GM23338 (cell line): ENCODE measurements at regions not wholly inside any gene's neighbourhood (a gene's known extent, or its start where the extent isn't known, plus 50 kb on each side); places are given as distances from the start of the nearest gene placed in this dataset.
A peak's percentile ranks its signal among the peaks of the same experiment; 100 is the strongest.

Experiments used
- ATAC-seq: fragments of 200-7000 bp; cut with Tn5 transposase; 3 replicates; pipeline ENCODE4 v1.9.1; 2020
- DNase-seq: peaks from one replicate; pipeline ENCODE4 v3.0.0-alpha.2; 2015; ENCODE audit warnings: low spot score
- H2AFZ ChIP-seq: fragments of 200-600 bp; sonication (generic); 2 replicates; pipeline ENCODE4 v1.8.0; 2016; ENCODE audit warnings: antibody characterized with exemption, mild to moderate bottlenecking, moderate library complexity
- H3F3A ChIP-seq: fragments of 200-600 bp; sonication (generic); replicated peaks from 2 replicates; pipeline ENCODE4 v1.8.0; 2017; ENCODE audit warnings: antibody characterized with exemption, mixed run types, low read depth
- H3K27ac ChIP-seq: fragments of 200-600 bp; sonication (generic); 2 replicates; pipeline ENCODE4 v1.6.1; 2016; ENCODE audit warnings: low read depth
- H3K27me3 ChIP-seq: fragments of 200-600 bp; sonication (generic); 2 replicates; pipeline ENCODE4 v1.8.0; 2016; ENCODE audit warnings: mild to moderate bottlenecking, mixed run types, moderate library complexity; ENCODE audit not compliant: insufficient read depth
- H3K36me3 ChIP-seq: fragments of 200-600 bp; sonication (generic); 2 replicates; pipeline ENCODE4 v1.8.0; 2016; ENCODE audit warnings: mild to moderate bottlenecking; ENCODE audit not compliant: insufficient read depth
- H3K4me1 ChIP-seq: fragments of 200-600 bp; sonication (generic); 2 replicates; pipeline ENCODE4 v1.8.0; 2016; ENCODE audit warnings: mild to moderate bottlenecking, moderate library complexity; ENCODE audit not compliant: insufficient read depth
- H3K4me2 ChIP-seq: fragments of 200-600 bp; sonication (generic); 2 replicates; pipeline ENCODE4 v1.7.1; 2017; ENCODE audit warnings: mixed run types
- H3K4me3 ChIP-seq: fragments of 200-600 bp; sonication (generic); 2 replicates; pipeline ENCODE4 v1.6.1; 2016; ENCODE audit warnings: mixed run types
- H3K79me2 ChIP-seq: fragments of 200-600 bp; sonication (generic); replicated peaks from 2 replicates; pipeline ENCODE4 v1.8.0; 2017; ENCODE audit warnings: mild to moderate bottlenecking; ENCODE audit not compliant: insufficient read depth
- H3K9me2 ChIP-seq: fragments of 200-600 bp; sonication (generic); 2 replicates; pipeline ENCODE4 v1.8.0; 2017; ENCODE audit not compliant: insufficient read depth
- H4K20me1 ChIP-seq: fragments of 200-600 bp; sonication (generic); replicated peaks from 2 replicates; pipeline ENCODE4 v1.8.0; 2017; ENCODE audit warnings: mild to moderate bottlenecking; ENCODE audit not compliant: insufficient read depth
- H3K27ac Mint-ChIP-seq: 2 replicates; pipeline ENCODE4 v1.8.0; 2020; ENCODE audit warnings: inconsistent platforms, mild to moderate bottlenecking, moderate library complexity, mixed read lengths
- H3K27me3 Mint-ChIP-seq: 3 replicates; pipeline ENCODE4 v1.8.0; 2022; ENCODE audit warnings: low read depth, mild to moderate bottlenecking, moderate library complexity, mixed read lengths, inconsistent platforms; ENCODE audit not compliant: insufficient read depth, poor library complexity
- H3K36me3 Mint-ChIP-seq: 3 replicates; pipeline ENCODE4 v1.8.0; 2021; ENCODE audit warnings: low read depth, mild to moderate bottlenecking, inconsistent platforms, moderate library complexity, mixed read lengths
- H3K4me1 Mint-ChIP-seq: 3 replicates; pipeline ENCODE4 v1.8.0; 2020; ENCODE audit warnings: mild to moderate bottlenecking, inconsistent platforms, mixed read lengths
- H3K4me3 Mint-ChIP-seq: 3 replicates; pipeline ENCODE4 v1.8.0; 2021; ENCODE audit warnings: moderate library complexity, mild to moderate bottlenecking, inconsistent platforms, mixed read lengths
- H3K9me3 Mint-ChIP-seq: 3 replicates; pipeline ENCODE4 v1.8.0; 2020; ENCODE audit warnings: moderate library complexity, mild to moderate bottlenecking, inconsistent platforms, mixed read lengths
- CREB1 ChIP-seq: fragments of 250-450 bp; sonication (Bioruptor Pico); IDR thresholded peaks from 2 replicates; pipeline ENCODE4 v1.5.0; 2020; ENCODE audit warnings: low read depth, mild to moderate bottlenecking, moderate library complexity
- CTCF ChIP-seq, 2 experiments: fragments of 200-600 bp in 1 of 2; sonication (generic) in 1 of 2; conservative IDR thresholded peaks; 2 replicates each; pipeline versions ENCODE4 v1.5.1 to v1.6.1; 2016 to 2017; ENCODE audit warnings: antibody characterized with exemption in 2 of 2, low read depth in 2 of 2, mild to moderate bottlenecking in 2 of 2, moderate library complexity in 1 of 2
- EZH2 ChIP-seq: fragments of 200-600 bp; sonication (generic); IDR thresholded peaks from one replicate; pipeline ENCODE4 v1.8.0; 2017; ENCODE audit warnings: antibody characterized with exemption, mild to moderate bottlenecking, low read depth; ENCODE audit not compliant: unreplicated experiment
- EZH2phosphoT487 ChIP-seq: fragments of 200-600 bp; sonication (generic); IDR thresholded peaks from one replicate; pipeline ENCODE4 v1.8.1; 2018; ENCODE audit warnings: antibody characterized with exemption; ENCODE audit not compliant: unreplicated experiment
- JUNB ChIP-seq: IDR thresholded peaks from one replicate; pipeline ENCODE4 v1.6.1; 2016; ENCODE audit warnings: antibody characterized with exemption; ENCODE audit not compliant: unreplicated experiment
- NANOG ChIP-seq: IDR thresholded peaks from 2 replicates; pipeline ENCODE4 v1.6.1; 2016; ENCODE audit warnings: antibody characterized with exemption, borderline replicate concordance
- POLR2AphosphoS5 ChIP-seq: IDR thresholded peaks from 2 replicates; pipeline ENCODE4 v1.6.1; 2016; ENCODE audit warnings: antibody characterized with exemption, low read depth
- REST ChIP-seq: IDR thresholded peaks from one replicate; pipeline ENCODE4 v1.6.1; 2018; ENCODE audit warnings: antibody characterized with exemption; ENCODE audit not compliant: unreplicated experiment
- STAT1 ChIP-seq: IDR thresholded peaks from one replicate; pipeline ENCODE4 v1.6.1; 2016; ENCODE audit warnings: antibody characterized with exemption; ENCODE audit not compliant: unreplicated experiment
- ZNF331 ChIP-seq: fragments of 250-450 bp; sonication (Bioruptor Pico); IDR thresholded peaks from 2 replicates; pipeline ENCODE4 v1.5.0; 2020; ENCODE audit warnings: low read depth, mild to moderate bottlenecking, moderate library complexity
- ZNF462 ChIP-seq: fragments of 250-450 bp; sonication (Bioruptor Pico); IDR thresholded peaks from 2 replicates; pipeline ENCODE4 v1.5.0; 2020; ENCODE audit warnings: mild to moderate bottlenecking, moderate library complexity

GRCh38 chr4:22884157-22884556 lies 191.4 kb downstream of the GBA3 start:
- no peaks in the 10 kb centered on the region for H3K79me2 ChIP-seq
- no peak overlapping the region for H3K27ac ChIP-seq
- no peak overlapping the region for H3K4me3 Mint-ChIP-seq
- no peaks in the 10 kb centered on the region for H4K20me1 ChIP-seq
- no peak overlapping the region for H2AFZ ChIP-seq
- H3F3A ChIP-seq, result no peaks in the 10 kb centered on the region
- peak; percentile 50 for DNase-seq
- H3K27me3 Mint-ChIP-seq, result no peaks in the 10 kb centered on the region
- peak; percentile 81 for ATAC-seq
- no peak overlapping the region for H3K4me3 ChIP-seq
- peaks cover 7% of the 10 kb centered on the region; the same call in 1 of the 2 replicates for H3K36me3 ChIP-seq
- peaks cover 8% of the 10 kb centered on the region for H3K4me1 Mint-ChIP-seq
- TF ChIP-seq STAT1 (no peak), NANOG (peak; percentile 67; the same call in 1 of the 2 replicates)
- H3K36me3 Mint-ChIP-seq, result peaks cover 33% of the 10 kb centered on the region; the same call in 2 of the 3 replicates
- H3K9me2 ChIP-seq, result no peaks in the 10 kb centered on the region
- no peak overlapping the region for H3K4me2 ChIP-seq
- H3K4me1 ChIP-seq, result no peaks in the 10 kb centered on the region; the same call in 1 of the 2 replicates
- H3K27me3 ChIP-seq, result no peaks in the 10 kb centered on the region
- no peak overlapping the region for H3K27ac Mint-ChIP-seq
- H3K9me3 Mint-ChIP-seq, result peaks cover 27% of the 10 kb centered on the region

- H3K4me1 ChIP-seq, result no peaks in the 10 kb centered on the region; the same call in 1 of the 2 replicates
- DNase-seq (no peak), ATAC-seq (no peak)
- Mint-ChIP-seq H3K4me3 (no peak overlapping the region), H3K36me3 (peaks cover 29% of the 10 kb centered on the region; the same call in 2 of the 3 replicates), H3K4me1 (peaks cover 8% of the 10 kb centered on the region), H3K27me3 (no peaks in the 10 kb centered on the region), H3K9me3 (peaks cover 21% of the 10 kb centered on the region), H3K27ac (no peak overlapping the region)
- H4K20me1 ChIP-seq, result no peaks in the 10 kb centered on the region
- no peak overlapping the region for H3K4me3 ChIP-seq
- H3K36me3 ChIP-seq, result peaks cover 7% of the 10 kb centered on the region; the same call in 1 of the 2 replicates
- no peak overlapping the region for H3K4me2 ChIP-seq
- no peaks in the 10 kb centered on the region for H3F3A ChIP-seq
- no peaks in the 10 kb centered on the region for H3K79me2 ChIP-seq
- no peaks in the 10 kb centered on the region for H3K27me3 ChIP-seq
- H2AFZ ChIP-seq, result no peak overlapping the region; the same call in 1 of the 2 replicates
- no peaks in the 10 kb centered on the region for H3K9me2 ChIP-seq
- no peak overlapping the region for H3K27ac ChIP-seq
- TF ChIP-seq STAT1 (no peak), CTCF (conservative IDR thresholded peaks at IDR 0.05; ENCODE audit: low read depth in 2 of 2) (no peak), EZH2 (no peak), EZH2phosphoT487 (no peak), NANOG (no peak), ZNF331 (CRISPR knock-in tag) (no peak), ZNF462 (no peak), CREB1 (no peak), POLR2AphosphoS5 (no peak), REST (no peak), JUNB (no peak)
Measured at GRCh38 chr4:22881411-22881810, 188.7 kb downstream of the GBA3 start.
